ENCODE measurements at regions not wholly inside any gene's neighbourhood (a gene's known extent, or its start where the extent isn't known, plus 50 kb on each side); places are given as distances from the start of the nearest gene placed in this dataset.

DNA sequence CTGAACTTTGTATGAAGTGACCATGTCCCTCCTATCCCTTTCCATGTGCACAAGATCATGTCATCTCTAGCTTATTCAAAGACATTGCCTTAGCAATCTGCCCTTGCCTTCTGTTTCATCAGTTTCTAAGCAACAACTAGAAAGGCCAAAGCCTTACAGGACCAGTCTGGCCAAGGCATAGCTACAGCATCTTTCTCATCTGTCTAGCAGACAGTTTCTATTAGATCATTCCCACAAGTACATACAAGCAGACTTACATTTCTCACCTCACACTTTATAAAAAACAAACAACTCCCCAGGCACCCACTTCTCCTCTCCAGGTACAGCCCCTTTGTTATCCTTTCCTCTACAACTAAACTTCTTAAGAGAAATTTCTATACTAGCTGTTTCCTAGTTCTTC lies 188.7 kb upstream of the AADAT start:
- POLR2A ChIA-PET, result no interaction called here
- CTCF ChIA-PET, result no interaction called here
- no peak for TF ChIP-seq MAZ (IDR thresholded peaks at IDR 0.05; ENCODE audit: borderline replicate concordance, low read depth, low read length)
- TF ChIP-seq NFE2L2 (conservative IDR thresholded peaks at IDR 0.05; ENCODE audit: low read length), result no peak
- no peak for TF ChIP-seq RAD21 (conservative IDR thresholded peaks at IDR 0.05 in 1 of 2, IDR thresholded peaks at IDR 0.05 in 1 of 2)
- no peak for TF ChIP-seq RCOR1 (IDR thresholded peaks at IDR 0.05; ENCODE audit: low read depth, low read length)
- no peak for TF ChIP-seq POLR2A (IDR thresholded peaks at IDR 0.05; ENCODE audit: low read length)
- no peak for TF ChIP-seq USF2 (IDR thresholded peaks at IDR 0.05)
- TF ChIP-seq ZC3H11A (IDR thresholded peaks at IDR 0.05), result no peak
- no peak for TF ChIP-seq EP300 (IDR thresholded peaks at IDR 0.05)
- TF ChIP-seq FOSL2 (IDR thresholded peaks at IDR 0.05), result no peak
- no peak for TF ChIP-seq FOSL2 (CRISPR knock-in tag; IDR thresholded peaks at IDR 0.05)
- TF ChIP-seq CBX8 (IDR thresholded peaks at IDR 0.05), result no peak
- no peak for TF ChIP-seq HMGXB4 (CRISPR knock-in tag; IDR thresholded peaks at IDR 0.05; ENCODE audit: borderline replicate concordance)
- TF ChIP-seq PHF8 (IDR thresholded peaks at IDR 0.05; ENCODE audit: borderline replicate concordance, low read depth), result no peak
- TF ChIP-seq HEYL (CRISPR knock-in tag; IDR thresholded peaks at IDR 0.05), result no peak
- TF ChIP-seq EHMT2 (IDR thresholded peaks at IDR 0.05; ENCODE audit: low read depth), result no peak
- no peak for TF ChIP-seq JUN (IDR thresholded peaks at IDR 0.05)
- Histone ChIP-seq H3K9me3 (no peaks in the 10 kb centered on the region), H3K4me2 (no peak overlapping the region), H3K4me3 (no peak overlapping the region), H3K4me1 (no peaks in the 10 kb centered on the region), H3K27ac (no peak overlapping the region)
- ATAC-seq (no peak), FAIRE-seq (no peak), DNase-seq (ENCODE audit: low read depth in 1 of 2, low spot score in 1 of 2) (no peak)

DNA sequence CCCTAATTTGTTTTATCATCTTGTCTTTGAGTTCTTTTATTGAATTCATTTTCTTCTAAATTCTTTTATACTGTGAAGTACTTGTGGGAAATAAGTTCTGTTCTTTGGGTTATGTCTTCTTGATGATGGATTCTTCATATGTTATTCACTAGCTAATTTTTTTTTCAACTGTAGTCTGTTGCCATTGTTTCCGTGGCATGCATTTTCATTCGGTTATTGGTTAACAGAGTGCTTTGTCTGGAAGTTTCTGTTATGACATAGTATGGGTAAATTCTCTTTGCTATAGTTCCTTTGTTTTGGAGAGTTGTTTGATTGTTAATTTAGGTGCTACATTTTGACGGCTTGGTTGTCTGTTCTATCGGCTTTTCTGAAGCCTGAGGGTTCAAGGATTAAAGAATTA lies 184.9 kb upstream of the AADAT start:
- Histone ChIP-seq H3K9me3 (no peaks in the 10 kb centered on the region), H3K4me1 (no peaks in the 10 kb centered on the region), H3K27ac (no peak overlapping the region), H3K4me3 (no peak overlapping the region), H3K4me2 (no peak overlapping the region)
- DNase-seq (ENCODE audit: low read depth in 1 of 2, low spot score in 1 of 2), result no peak
- 58% methylated on average over 4 of the region's 4 CpGs for WGBS (ENCODE audit: missing lambda C conversion rate)
- ChIA-PET CTCF (no interaction called here), POLR2A (no interaction called here)
- ATAC-seq, result no peak
- FAIRE-seq, result no peak
- TF ChIP-seq HMGXB4 (CRISPR knock-in tag; IDR thresholded peaks at IDR 0.05; ENCODE audit: borderline replicate concordance), result no peak
- TF ChIP-seq ZNF302 (CRISPR knock-in tag; IDR thresholded peaks at IDR 0.05), result no peak
- no peak for TF ChIP-seq ZFP36 (IDR thresholded peaks at IDR 0.05; ENCODE audit: borderline replicate concordance, partially characterized antibody)
- no peak for TF ChIP-seq POLR2AphosphoS2 (conservative IDR thresholded peaks at IDR 0.05; ENCODE audit: low read length)
- no peak for TF ChIP-seq RCOR1 (IDR thresholded peaks at IDR 0.05; ENCODE audit: low read depth, low read length)
- TF ChIP-seq CBX2 (IDR thresholded peaks at IDR 0.05; ENCODE audit: borderline replicate concordance, low read depth), result no peak
- TF ChIP-seq RARB (CRISPR knock-in tag; IDR thresholded peaks at IDR 0.05), result no peak
- no peak for TF ChIP-seq KDM1A (IDR thresholded peaks at IDR 0.05; ENCODE audit: low read depth)
- TF ChIP-seq BCL3 (IDR thresholded peaks at IDR 0.05), result no peak
- no peak for TF ChIP-seq KDM5A (IDR thresholded peaks at IDR 0.05)
- TF ChIP-seq NPAS2 (CRISPR knock-in tag; IDR thresholded peaks at IDR 0.05; ENCODE audit: borderline replicate concordance), result no peak
- TF ChIP-seq EHF (CRISPR knock-in tag; IDR thresholded peaks at IDR 0.05), result no peak

Data from A549 (cell line).